Thoracic aorta (tissue), 2 donors: ENCODE measurements at regions not wholly inside any gene's neighbourhood (a gene's known extent, or its start where the extent isn't known, plus 50 kb on each side); places are given as distances from the start of the nearest gene placed in this dataset.

Experiments
- ATAC-seq: fragments of 150-250 bp; one replicate; pipeline ENCODE4 v1.8.0; 2017; ENCODE audit warnings: low read depth; ENCODE audit not compliant: insufficient number of reproducible peaks, low FRiP score
- DNase-seq: peaks from one replicate; pipeline ENCODE4 v3.0.0-alpha.2; 2020; ENCODE audit warnings: low spot score
- H3K27ac ChIP-seq, 2 donors: fragments of 200-600 bp; sonication (generic); 1 replicate in 1 of 2; 2 replicates in 1 of 2; pipeline ENCODE4 v1.5.1; 2016; ENCODE audit warnings: mild to moderate bottlenecking in 2 of 2, moderate library complexity in 2 of 2
- H3K27me3 ChIP-seq: fragments of 200-600 bp; sonication (generic); replicated peaks from 2 replicates; pipeline ENCODE4 v1.6.0; 2016; ENCODE audit warnings: mild to moderate bottlenecking; ENCODE audit not compliant: insufficient read depth
- H3K36me3 ChIP-seq: fragments of 200-600 bp; sonication (generic); one replicate; pipeline ENCODE4 v1.5.1; 2016
- H3K4me1 ChIP-seq, 2 donors: fragments of 200-600 bp; sonication (generic); 1 replicate in 1 of 2; 2 replicates in 1 of 2; pipeline versions ENCODE4 v1.5.1 to v1.6.0; 2016; ENCODE audit warnings: low read depth in 2 of 2, mild to moderate bottlenecking in 1 of 2; ENCODE audit not compliant: control insufficient read depth in 1 of 2
- H3K4me3 ChIP-seq: fragments of 200-600 bp; sonication (generic); 2 replicates; pipeline ENCODE4 v1.5.1; 2016; ENCODE audit warnings: mild to moderate bottlenecking
- H3K9me3 ChIP-seq: fragments of 200-600 bp; sonication (generic); 2 replicates; pipeline ENCODE4 v1.5.1; 2016
- CTCF ChIP-seq: fragments of 200-600 bp; sonication (generic); IDR thresholded peaks from one replicate; pipeline ENCODE4 v1.5.1; 2019; ENCODE audit warnings: antibody characterized with exemption

GRCh38 chr12:97160277-97160676, 253.2 kb downstream of the NEDD1 start:
- no peaks in the 10 kb centered on the region for H3K4me1 ChIP-seq
- no peaks in the 10 kb centered on the region for H3K36me3 ChIP-seq
- no peak for ATAC-seq
- H3K4me3 ChIP-seq = no peak overlapping the region
- TF ChIP-seq CTCF = no peak
- H3K27me3 ChIP-seq = no peaks in the 10 kb centered on the region
- no peaks in the 10 kb centered on the region for H3K9me3 ChIP-seq
- H3K27ac ChIP-seq = no peak overlapping the region
- no peak for DNase-seq

- ATAC-seq = no peak
- Histone ChIP-seq H3K36me3 (no peaks in the 10 kb centered on the region), H3K4me1 (no peaks in the 10 kb centered on the region), H3K9me3 (no peaks in the 10 kb centered on the region), H3K4me3 (no peak overlapping the region), H3K27me3 (no peaks in the 10 kb centered on the region), H3K27ac (no peak overlapping the region)
- DNase-seq = no peak
- TF ChIP-seq CTCF = no peak
Measured at GRCh38 chr12:97162173-97162572, 255.1 kb downstream of the NEDD1 start.

DNA sequence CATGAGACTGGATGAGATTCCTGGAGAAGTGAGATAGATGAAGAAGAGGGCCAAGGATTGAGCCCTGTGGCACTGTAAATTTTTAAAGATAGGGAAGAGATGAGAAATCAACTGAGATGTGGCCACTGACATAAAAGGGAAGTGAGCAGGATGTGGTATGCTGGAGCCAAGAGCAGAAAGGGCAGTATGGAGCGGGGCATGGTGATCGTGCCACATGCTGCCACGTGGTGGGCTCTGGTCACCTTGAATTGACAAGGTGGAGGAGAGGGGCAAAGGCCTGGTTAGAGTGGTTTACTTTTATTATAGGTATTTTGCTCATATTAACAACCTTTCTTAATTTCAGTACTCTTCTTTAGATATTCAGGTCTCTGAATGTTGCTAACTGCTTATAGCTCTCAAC, 257.9 kb downstream of the NEDD1 start:
- no peak for DNase-seq
- no peaks in the 10 kb centered on the region for H3K27me3 ChIP-seq
- H3K9me3 ChIP-seq = no peaks in the 10 kb centered on the region
- no peak for TF ChIP-seq CTCF
- H3K4me1 ChIP-seq = no peaks in the 10 kb centered on the region
- ATAC-seq = no peak
- H3K36me3 ChIP-seq = no peaks in the 10 kb centered on the region
- H3K4me3 ChIP-seq = no peak overlapping the region
- no peak overlapping the region for H3K27ac ChIP-seq

- Histone ChIP-seq H3K4me1 (no peaks in the 10 kb centered on the region), H3K27me3 (no peaks in the 10 kb centered on the region), H3K9me3 (no peaks in the 10 kb centered on the region), H3K36me3 (no peaks in the 10 kb centered on the region), H3K4me3 (no peak overlapping the region), H3K27ac (no peak overlapping the region)
- TF ChIP-seq CTCF = no peak
- ATAC-seq (no peak), DNase-seq (no peak)
Measured at GRCh38 chr12:97167598-97167997, 260.5 kb downstream of the NEDD1 start.

- no peaks in the 10 kb centered on the region for H3K4me1 ChIP-seq
- no peaks in the 10 kb centered on the region for H3K9me3 ChIP-seq
- H3K27ac ChIP-seq = no peak overlapping the region
- DNase-seq (no peak), ATAC-seq (no peak)
- H3K4me3 ChIP-seq = no peak overlapping the region
- no peaks in the 10 kb centered on the region for H3K36me3 ChIP-seq
- TF ChIP-seq CTCF = no peak
- H3K27me3 ChIP-seq = no peaks in the 10 kb centered on the region
Measured at GRCh38 chr12:97168804-97169203, 261.7 kb downstream of the NEDD1 start.
